WI38 (cell line): ENCODE measurements at regions not wholly inside any gene's neighbourhood (a gene's known extent, or its start where the extent isn't known, plus 50 kb on each side); places are given as distances from the start of the nearest gene placed in this dataset.

Experiments
- H3K4me3 ChIP-seq: 2 replicates; pipeline ENCODE4 v1.5.1; 2011; ENCODE audit warnings: low read depth, mild to moderate bottlenecking, control low read depth, low read length
- CTCF ChIP-seq: IDR thresholded peaks from 2 replicates; pipeline ENCODE4 v1.5.1; 2012; ENCODE audit warnings: low read depth, mild to moderate bottlenecking, control low read depth, low read length

GRCh38 chr1:114289824-114290223 is 136.2 kb upstream of the SYT6 start:
- no peak overlapping the region for H3K4me3 ChIP-seq
- no peak for TF ChIP-seq CTCF

GRCh38 chr1:114289306-114289705 is 135.6 kb upstream of the SYT6 start:
- no peak overlapping the region for H3K4me3 ChIP-seq
- no peak for TF ChIP-seq CTCF

- no peak overlapping the region for H3K4me3 ChIP-seq
- TF ChIP-seq CTCF, result no peak
Measured at GRCh38 chr1:114286960-114287359, 133.3 kb upstream of the SYT6 start.

GRCh38 chr1:114286179-114286578 is 132.5 kb upstream of the SYT6 start:
- no peak for TF ChIP-seq CTCF

GRCh38 chr1:114282751-114283403 is 129.2 kb upstream of the SYT6 start:
- H3K4me3 ChIP-seq, result no peak overlapping the region
- TF ChIP-seq CTCF, result peak; percentile 95

More at GRCh38 chr1:114286179-114286578, 132.5 kb upstream of the SYT6 start:
- H3K4me3 ChIP-seq, result no peak overlapping the region

GRCh38 chr1:114278911-114279310 is 125.2 kb upstream of the SYT6 start:
- TF ChIP-seq CTCF, result no peak
- no peak overlapping the region for H3K4me3 ChIP-seq

- TF ChIP-seq CTCF, result no peak
- no peak overlapping the region for H3K4me3 ChIP-seq
Measured at GRCh38 chr1:114278430-114278829, 124.8 kb upstream of the SYT6 start.
